Endothelial cell of umbilical vein (primary cell): ENCODE measurements at regions not wholly inside any gene's neighbourhood (a gene's known extent, or its start where the extent isn't known, plus 50 kb on each side); places are given as distances from the start of the nearest gene placed in this dataset.
"Not testable (repeated sequence)": the region's sequence is repeated elsewhere in the genome, so short reads cannot be mapped to it uniquely, and the experiment has no call there.

ENCODE experiments used
- CTCF ChIP-seq, 2 donors: IDR thresholded peaks; 1 replicate in 1 of 2; 2 replicates in 1 of 2; pipeline ENCODE4 v1.5.1; 2011; ENCODE audit warnings: low read length in 2 of 2, mild to moderate bottlenecking in 2 of 2, moderate library complexity in 2 of 2, control low read depth in 1 of 2, inconsistent platforms in 1 of 2, low read depth in 1 of 2; ENCODE audit not compliant: insufficient read depth in 1 of 2; ENCODE audit errors: extremely low read depth in 1 of 2
- EZH2 ChIP-seq: IDR thresholded peaks from 2 replicates; pipeline ENCODE4 v1.6.1; 2012; ENCODE audit warnings: borderline replicate concordance, low read depth, mild to moderate bottlenecking, moderate library complexity, low read length, inconsistent platforms; ENCODE audit not compliant: severe bottlenecking
- FOS ChIP-seq: IDR thresholded peaks from 2 replicates; pipeline ENCODE4 v1.6.1; 2011; ENCODE audit warnings: mild to moderate bottlenecking, low read length, moderate library complexity, borderline replicate concordance; ENCODE audit not compliant: insufficient read depth
- MAX ChIP-seq: IDR thresholded peaks from 2 replicates; pipeline ENCODE4 v1.6.1; 2011; ENCODE audit not compliant: insufficient read depth, insufficient read length
- MYC ChIP-seq: IDR thresholded peaks from one replicate; pipeline ENCODE4 v1.6.1; 2011; ENCODE audit warnings: mild to moderate bottlenecking, low read depth, low read length
- POLR2A ChIP-seq: IDR thresholded peaks from 2 replicates; pipeline ENCODE4 v1.6.1; 2012; ENCODE audit warnings: low read depth, mild to moderate bottlenecking, control low read depth, low read length
- POLR2AphosphoS5 ChIP-seq: IDR thresholded peaks from 2 replicates; pipeline ENCODE4 v1.6.1; 2012; ENCODE audit warnings: low read depth, mild to moderate bottlenecking, control low read depth, low read length, moderate library complexity; ENCODE audit not compliant: insufficient read depth

- TF ChIP-seq CTCF (IDR thresholded peaks at IDR 0.05; ENCODE audit: extremely low read depth in 1 of 2, insufficient read depth in 1 of 2, low read depth in 1 of 2, low read length in 2 of 2); MAX; POLR2AphosphoS5; POLR2A; MYC; EZH2; FOS: not testable (repeated sequence)
Observed at GRCh38 chr5:86284400-86285190, 333.1 kb upstream of the COX7C start.
